GM23338 (cell line): ENCODE measurements at regions not wholly inside any gene's neighbourhood (a gene's known extent, or its start where the extent isn't known, plus 50 kb on each side); places are given as distances from the start of the nearest gene placed in this dataset.

Experiments
- ATAC-seq: fragments of 200-7000 bp; cut with Tn5 transposase; 3 replicates; pipeline ENCODE4 v1.9.1; 2020
- DNase-seq: peaks from one replicate; pipeline ENCODE4 v3.0.0-alpha.2; 2015; ENCODE audit warnings: low spot score
- H2AFZ ChIP-seq: fragments of 200-600 bp; sonication (generic); 2 replicates; pipeline ENCODE4 v1.8.0; 2016; ENCODE audit warnings: antibody characterized with exemption, mild to moderate bottlenecking, moderate library complexity
- H3F3A ChIP-seq: fragments of 200-600 bp; sonication (generic); replicated peaks from 2 replicates; pipeline ENCODE4 v1.8.0; 2017; ENCODE audit warnings: antibody characterized with exemption, mixed run types, low read depth
- H3K27ac ChIP-seq: fragments of 200-600 bp; sonication (generic); 2 replicates; pipeline ENCODE4 v1.6.1; 2016; ENCODE audit warnings: low read depth
- H3K27me3 ChIP-seq: fragments of 200-600 bp; sonication (generic); 2 replicates; pipeline ENCODE4 v1.8.0; 2016; ENCODE audit warnings: mild to moderate bottlenecking, mixed run types, moderate library complexity; ENCODE audit not compliant: insufficient read depth
- H3K36me3 ChIP-seq: fragments of 200-600 bp; sonication (generic); 2 replicates; pipeline ENCODE4 v1.8.0; 2016; ENCODE audit warnings: mild to moderate bottlenecking; ENCODE audit not compliant: insufficient read depth
- H3K4me1 ChIP-seq: fragments of 200-600 bp; sonication (generic); 2 replicates; pipeline ENCODE4 v1.8.0; 2016; ENCODE audit warnings: mild to moderate bottlenecking, moderate library complexity; ENCODE audit not compliant: insufficient read depth
- H3K4me2 ChIP-seq: fragments of 200-600 bp; sonication (generic); 2 replicates; pipeline ENCODE4 v1.7.1; 2017; ENCODE audit warnings: mixed run types
- H3K4me3 ChIP-seq: fragments of 200-600 bp; sonication (generic); 2 replicates; pipeline ENCODE4 v1.6.1; 2016; ENCODE audit warnings: mixed run types
- H3K79me2 ChIP-seq: fragments of 200-600 bp; sonication (generic); replicated peaks from 2 replicates; pipeline ENCODE4 v1.8.0; 2017; ENCODE audit warnings: mild to moderate bottlenecking; ENCODE audit not compliant: insufficient read depth
- H3K9me2 ChIP-seq: fragments of 200-600 bp; sonication (generic); 2 replicates; pipeline ENCODE4 v1.8.0; 2017; ENCODE audit not compliant: insufficient read depth
- H4K20me1 ChIP-seq: fragments of 200-600 bp; sonication (generic); replicated peaks from 2 replicates; pipeline ENCODE4 v1.8.0; 2017; ENCODE audit warnings: mild to moderate bottlenecking; ENCODE audit not compliant: insufficient read depth
- H3K27ac Mint-ChIP-seq: 2 replicates; pipeline ENCODE4 v1.8.0; 2020; ENCODE audit warnings: inconsistent platforms, mild to moderate bottlenecking, moderate library complexity, mixed read lengths
- H3K27me3 Mint-ChIP-seq: 3 replicates; pipeline ENCODE4 v1.8.0; 2022; ENCODE audit warnings: low read depth, mild to moderate bottlenecking, moderate library complexity, mixed read lengths, inconsistent platforms; ENCODE audit not compliant: insufficient read depth, poor library complexity
- H3K36me3 Mint-ChIP-seq: 3 replicates; pipeline ENCODE4 v1.8.0; 2021; ENCODE audit warnings: low read depth, mild to moderate bottlenecking, inconsistent platforms, moderate library complexity, mixed read lengths
- H3K4me1 Mint-ChIP-seq: 3 replicates; pipeline ENCODE4 v1.8.0; 2020; ENCODE audit warnings: mild to moderate bottlenecking, inconsistent platforms, mixed read lengths
- H3K4me3 Mint-ChIP-seq: 3 replicates; pipeline ENCODE4 v1.8.0; 2021; ENCODE audit warnings: moderate library complexity, mild to moderate bottlenecking, inconsistent platforms, mixed read lengths
- H3K9me3 Mint-ChIP-seq: 3 replicates; pipeline ENCODE4 v1.8.0; 2020; ENCODE audit warnings: moderate library complexity, mild to moderate bottlenecking, inconsistent platforms, mixed read lengths
- CREB1 ChIP-seq: fragments of 250-450 bp; sonication (Bioruptor Pico); IDR thresholded peaks from 2 replicates; pipeline ENCODE4 v1.5.0; 2020; ENCODE audit warnings: low read depth, mild to moderate bottlenecking, moderate library complexity
- EZH2phosphoT487 ChIP-seq: fragments of 200-600 bp; sonication (generic); IDR thresholded peaks from one replicate; pipeline ENCODE4 v1.8.1; 2018; ENCODE audit warnings: antibody characterized with exemption; ENCODE audit not compliant: unreplicated experiment
- JUNB ChIP-seq: IDR thresholded peaks from one replicate; pipeline ENCODE4 v1.6.1; 2016; ENCODE audit warnings: antibody characterized with exemption; ENCODE audit not compliant: unreplicated experiment
- NANOG ChIP-seq: IDR thresholded peaks from 2 replicates; pipeline ENCODE4 v1.6.1; 2016; ENCODE audit warnings: antibody characterized with exemption, borderline replicate concordance
- POLR2AphosphoS5 ChIP-seq: IDR thresholded peaks from 2 replicates; pipeline ENCODE4 v1.6.1; 2016; ENCODE audit warnings: antibody characterized with exemption, low read depth
- STAT1 ChIP-seq: IDR thresholded peaks from one replicate; pipeline ENCODE4 v1.6.1; 2016; ENCODE audit warnings: antibody characterized with exemption; ENCODE audit not compliant: unreplicated experiment
- ZNF114 ChIP-seq: fragments of 250-450 bp; sonication (Bioruptor Pico); IDR thresholded peaks from 2 replicates; pipeline ENCODE4 v1.5.0; 2020; ENCODE audit warnings: mild to moderate bottlenecking, moderate library complexity
- ZNF331 ChIP-seq: fragments of 250-450 bp; sonication (Bioruptor Pico); IDR thresholded peaks from 2 replicates; pipeline ENCODE4 v1.5.0; 2020; ENCODE audit warnings: low read depth, mild to moderate bottlenecking, moderate library complexity
- TF ChIP-seq, protein P1 (sequence below): IDR thresholded peaks from 2 replicates; pipeline ENCODE4 v1.6.1; 2016; ENCODE audit warnings: antibody characterized with exemption
- TF ChIP-seq, protein P2 (sequence below): fragments of 250-450 bp; sonication (Bioruptor Pico); IDR thresholded peaks from 2 replicates; pipeline ENCODE4 v1.5.0; 2020; ENCODE audit warnings: mild to moderate bottlenecking, moderate library complexity

DNA sequence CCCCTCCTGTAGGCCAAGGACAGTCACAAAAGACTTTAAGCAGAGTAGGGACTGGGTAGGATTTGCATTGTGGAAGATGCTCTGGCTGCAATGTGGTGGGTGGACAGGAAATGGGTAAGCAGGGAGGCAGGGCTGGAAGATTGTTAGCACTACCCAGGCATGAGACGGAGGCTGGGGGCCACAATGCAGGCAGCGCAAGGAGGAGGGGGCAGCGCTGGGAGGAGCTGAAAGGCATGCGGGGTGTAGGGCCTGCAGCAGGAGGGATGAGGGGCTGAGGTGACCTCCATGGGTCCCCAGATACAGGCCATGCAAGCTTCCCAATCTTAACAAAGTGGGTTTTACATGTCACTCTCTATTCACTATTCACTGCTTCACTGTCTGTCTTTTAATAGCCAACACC lies 213.1 kb downstream of the CXCL12 start (continued):
- no peak for TF ChIP-seq ZNF114 (CRISPR knock-in tag)
- no peak for TF ChIP-seq CREB1 (CRISPR knock-in tag)
- no peak for TF ChIP-seq JUNB

GRCh38 chr10:44168478-44168877 lies 216.4 kb downstream of the CXCL12 start:
- no peak overlapping the region for H3K4me2 ChIP-seq
- H3K9me2 ChIP-seq, result no peaks in the 10 kb centered on the region
- H3K4me1 ChIP-seq, result no peaks in the 10 kb centered on the region
- no peak overlapping the region for H3K27ac ChIP-seq
- no peaks in the 10 kb centered on the region for H3K79me2 ChIP-seq
- H3K4me3 ChIP-seq, result no peak overlapping the region
- no peaks in the 10 kb centered on the region for H3F3A ChIP-seq
- H3K9me3 Mint-ChIP-seq, result no peaks in the 10 kb centered on the region
- no peaks in the 10 kb centered on the region for H4K20me1 ChIP-seq
- DNase-seq (no peak), ATAC-seq (no peak; the same call in 2 of the 3 replicates)
- no peaks in the 10 kb centered on the region for H3K36me3 ChIP-seq
- no peak for TF ChIP-seq POLR2AphosphoS5
- TF ChIP-seq, protein P1, sequence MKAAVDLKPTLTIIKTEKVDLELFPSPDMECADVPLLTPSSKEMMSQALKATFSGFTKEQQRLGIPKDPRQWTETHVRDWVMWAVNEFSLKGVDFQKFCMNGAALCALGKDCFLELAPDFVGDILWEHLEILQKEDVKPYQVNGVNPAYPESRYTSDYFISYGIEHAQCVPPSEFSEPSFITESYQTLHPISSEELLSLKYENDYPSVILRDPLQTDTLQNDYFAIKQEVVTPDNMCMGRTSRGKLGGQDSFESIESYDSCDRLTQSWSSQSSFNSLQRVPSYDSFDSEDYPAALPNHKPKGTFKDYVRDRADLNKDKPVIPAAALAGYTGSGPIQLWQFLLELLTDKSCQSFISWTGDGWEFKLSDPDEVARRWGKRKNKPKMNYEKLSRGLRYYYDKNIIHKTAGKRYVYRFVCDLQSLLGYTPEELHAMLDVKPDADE, result no peak
- TF ChIP-seq CREB1 (CRISPR knock-in tag), result no peak
- TF ChIP-seq NANOG, result no peak
- no peak for TF ChIP-seq STAT1
- peaks cover 3% of the 10 kb centered on the region for H3K27me3 Mint-ChIP-seq
- H3K4me1 Mint-ChIP-seq, result peaks cover 5% of the 10 kb centered on the region
- no peaks in the 10 kb centered on the region for H3K27me3 ChIP-seq
- H2AFZ ChIP-seq, result no peak overlapping the region
- H3K27ac Mint-ChIP-seq, result no peak overlapping the region
- H3K36me3 Mint-ChIP-seq, result no peaks in the 10 kb centered on the region
- no peak overlapping the region for H3K4me3 Mint-ChIP-seq

DNA sequence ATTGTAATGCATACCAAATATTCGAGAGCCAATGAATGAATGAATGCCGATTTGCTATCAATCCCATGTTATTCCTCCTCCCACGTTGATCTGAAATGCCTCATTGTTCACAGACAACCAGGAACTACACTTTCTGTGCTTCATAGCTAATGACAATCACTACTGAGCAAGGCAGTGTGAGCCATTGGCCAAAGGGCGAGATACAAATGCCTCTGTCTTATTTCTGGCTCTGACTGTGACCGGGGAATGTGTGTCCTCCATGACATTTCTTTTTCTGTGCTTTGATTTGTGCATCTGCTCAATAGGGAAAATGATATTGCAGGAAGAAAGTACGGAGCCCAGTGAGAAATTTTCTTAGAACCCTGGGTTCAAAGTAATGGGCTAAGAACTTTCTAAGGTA lies 217.1 kb downstream of the CXCL12 start:
- Mint-ChIP-seq H3K27ac (no peak overlapping the region), H3K4me3 (no peak overlapping the region), H3K9me3 (no peaks in the 10 kb centered on the region), H3K27me3 (peaks cover 3% of the 10 kb centered on the region), H3K36me3 (no peaks in the 10 kb centered on the region), H3K4me1 (peaks cover 5% of the 10 kb centered on the region)
- Histone ChIP-seq H3K4me1 (no peaks in the 10 kb centered on the region), H3K27ac (no peak overlapping the region), H3F3A (no peaks in the 10 kb centered on the region), H4K20me1 (no peaks in the 10 kb centered on the region), H3K27me3 (no peaks in the 10 kb centered on the region), H2AFZ (0 out of 2 replicates have a peak overlapping the region, but pooled peaks have one; percentile 30), H3K36me3 (no peaks in the 10 kb centered on the region), H3K9me2 (no peaks in the 10 kb centered on the region), H3K79me2 (no peaks in the 10 kb centered on the region), H3K4me3 (no peak overlapping the region), H3K4me2 (no peak overlapping the region)
- DNase-seq (no peak), ATAC-seq (no peak)
- TF ChIP-seq EZH2phosphoT487 (no peak), JUNB (no peak), NANOG (no peak), ZNF331 (no peak), STAT1 (no peak), POLR2AphosphoS5 (no peak)
- TF ChIP-seq, protein P2, sequence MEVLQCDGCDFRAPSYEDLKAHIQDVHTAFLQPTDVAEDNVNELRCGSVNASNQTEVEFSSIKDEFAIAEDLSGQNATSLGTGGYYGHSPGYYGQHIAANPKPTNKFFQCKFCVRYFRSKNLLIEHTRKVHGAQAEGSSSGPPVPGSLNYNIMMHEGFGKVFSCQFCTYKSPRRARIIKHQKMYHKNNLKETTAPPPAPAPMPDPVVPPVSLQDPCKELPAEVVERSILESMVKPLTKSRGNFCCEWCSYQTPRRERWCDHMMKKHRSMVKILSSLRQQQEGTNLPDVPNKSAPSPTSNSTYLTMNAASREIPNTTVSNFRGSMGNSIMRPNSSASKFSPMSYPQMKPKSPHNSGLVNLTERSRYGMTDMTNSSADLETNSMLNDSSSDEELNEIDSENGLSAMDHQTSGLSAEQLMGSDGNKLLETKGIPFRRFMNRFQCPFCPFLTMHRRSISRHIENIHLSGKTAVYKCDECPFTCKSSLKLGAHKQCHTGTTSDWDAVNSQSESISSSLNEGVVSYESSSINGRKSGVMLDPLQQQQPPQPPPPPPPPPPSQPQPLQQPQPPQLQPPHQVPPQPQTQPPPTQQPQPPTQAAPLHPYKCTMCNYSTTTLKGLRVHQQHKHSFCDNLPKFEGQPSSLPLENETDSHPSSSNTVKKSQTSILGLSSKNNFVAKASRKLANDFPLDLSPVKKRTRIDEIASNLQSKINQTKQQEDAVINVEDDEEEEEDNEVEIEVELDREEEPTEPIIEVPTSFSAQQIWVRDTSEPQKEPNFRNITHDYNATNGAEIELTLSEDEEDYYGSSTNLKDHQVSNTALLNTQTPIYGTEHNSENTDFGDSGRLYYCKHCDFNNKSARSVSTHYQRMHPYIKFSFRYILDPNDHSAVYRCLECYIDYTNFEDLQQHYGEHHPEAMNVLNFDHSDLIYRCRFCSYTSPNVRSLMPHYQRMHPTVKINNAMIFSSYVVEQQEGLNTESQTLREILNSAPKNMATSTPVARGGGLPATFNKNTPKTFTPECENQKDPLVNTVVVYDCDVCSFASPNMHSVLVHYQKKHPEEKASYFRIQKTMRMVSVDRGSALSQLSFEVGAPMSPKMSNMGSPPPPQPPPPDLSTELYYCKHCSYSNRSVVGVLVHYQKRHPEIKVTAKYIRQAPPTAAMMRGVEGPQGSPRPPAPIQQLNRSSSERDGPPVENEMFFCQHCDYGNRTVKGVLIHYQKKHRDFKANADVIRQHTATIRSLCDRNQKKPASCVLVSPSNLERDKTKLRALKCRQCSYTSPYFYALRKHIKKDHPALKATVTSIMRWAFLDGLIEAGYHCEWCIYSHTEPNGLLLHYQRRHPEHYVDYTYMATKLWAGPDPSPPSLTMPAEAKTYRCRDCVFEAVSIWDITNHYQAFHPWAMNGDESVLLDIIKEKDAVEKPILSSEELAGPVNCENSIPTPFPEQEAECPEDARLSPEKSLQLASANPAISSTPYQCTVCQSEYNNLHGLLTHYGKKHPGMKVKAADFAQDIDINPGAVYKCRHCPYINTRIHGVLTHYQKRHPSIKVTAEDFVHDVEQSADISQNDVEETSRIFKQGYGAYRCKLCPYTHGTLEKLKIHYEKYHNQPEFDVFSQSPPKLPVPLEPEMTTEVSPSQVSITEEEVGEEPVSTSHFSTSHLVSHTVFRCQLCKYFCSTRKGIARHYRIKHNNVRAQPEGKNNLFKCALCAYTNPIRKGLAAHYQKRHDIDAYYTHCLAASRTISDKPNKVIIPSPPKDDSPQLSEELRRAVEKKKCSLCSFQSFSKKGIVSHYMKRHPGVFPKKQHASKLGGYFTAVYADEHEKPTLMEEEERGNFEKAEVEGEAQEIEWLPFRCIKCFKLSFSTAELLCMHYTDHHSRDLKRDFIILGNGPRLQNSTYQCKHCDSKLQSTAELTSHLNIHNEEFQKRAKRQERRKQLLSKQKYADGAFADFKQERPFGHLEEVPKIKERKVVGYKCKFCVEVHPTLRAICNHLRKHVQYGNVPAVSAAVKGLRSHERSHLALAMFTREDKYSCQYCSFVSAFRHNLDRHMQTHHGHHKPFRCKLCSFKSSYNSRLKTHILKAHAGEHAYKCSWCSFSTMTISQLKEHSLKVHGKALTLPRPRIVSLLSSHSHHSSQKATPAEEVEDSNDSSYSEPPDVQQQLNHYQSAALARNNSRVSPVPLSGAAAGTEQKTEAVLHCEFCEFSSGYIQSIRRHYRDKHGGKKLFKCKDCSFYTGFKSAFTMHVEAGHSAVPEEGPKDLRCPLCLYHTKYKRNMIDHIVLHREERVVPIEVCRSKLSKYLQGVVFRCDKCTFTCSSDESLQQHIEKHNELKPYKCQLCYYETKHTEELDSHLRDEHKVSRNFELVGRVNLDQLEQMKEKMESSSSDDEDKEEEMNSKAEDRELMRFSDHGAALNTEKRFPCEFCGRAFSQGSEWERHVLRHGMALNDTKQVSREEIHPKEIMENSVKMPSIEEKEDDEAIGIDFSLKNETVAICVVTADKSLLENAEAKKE, result no peak
- TF ChIP-seq, protein P1, result no peak
